CD14-positive monocyte (primary cell): ENCODE measurements at regions not wholly inside any gene's neighbourhood (a gene's known extent, or its start where the extent isn't known, plus 50 kb on each side); places are given as distances from the start of the nearest gene placed in this dataset.

Source experiments
- DNase-seq, 3 donors: peaks; one replicate each; pipeline ENCODE4 v3.0.0-alpha.2; 2011 to 2022
- H2AFZ ChIP-seq: 2 replicates; pipeline ENCODE4 v1.6.0; 2012; ENCODE audit warnings: mild to moderate bottlenecking, low read depth, low read length, inconsistent platforms; ENCODE audit not compliant: insufficient read depth, poor library complexity, severe bottlenecking
- H3K27ac ChIP-seq, 2 donors: 1 replicate in 1 of 2; 2 replicates in 1 of 2; pipeline ENCODE4 v1.5.1; 2012 to 2013; ENCODE audit warnings: low read length in 2 of 2, control low read depth in 1 of 2, inconsistent platforms in 1 of 2, low read depth in 1 of 2, mild to moderate bottlenecking in 1 of 2
- H3K27me3 ChIP-seq, 2 donors: one replicate each; pipeline versions ENCODE4 v1.6.0 to v1.6.1; 2011 to 2013; ENCODE audit warnings: low read length in 2 of 2; ENCODE audit not compliant: control insufficient read depth in 2 of 2, insufficient read depth in 2 of 2
- H3K36me3 ChIP-seq, 2 donors: replicated peaks in 1 of 2; 1 replicate in 1 of 2; 2 replicates in 1 of 2; pipeline versions ENCODE4 v1.5.1 to v1.6.1; 2012 to 2013; ENCODE audit warnings: low read length in 2 of 2, control low read depth in 1 of 2, inconsistent platforms in 1 of 2, mild to moderate bottlenecking in 1 of 2; ENCODE audit not compliant: insufficient read depth in 2 of 2, control insufficient read depth in 1 of 2
- H3K4me1 ChIP-seq, 2 donors: 1 replicate in 1 of 2; 2 replicates in 1 of 2; pipeline versions ENCODE4 v1.5.1 to v1.6.1; 2012 to 2013; ENCODE audit warnings: low read length in 2 of 2, control low read depth in 1 of 2, inconsistent platforms in 1 of 2, mild to moderate bottlenecking in 1 of 2, moderate library complexity in 1 of 2; ENCODE audit not compliant: insufficient read depth in 2 of 2, control insufficient read depth in 1 of 2
- H3K4me2 ChIP-seq: replicated peaks from 2 replicates; pipeline ENCODE3; 2012; ENCODE audit warnings: low read length, moderate library complexity, mild to moderate bottlenecking; ENCODE audit not compliant: poor library complexity, severe bottlenecking; ENCODE audit errors: extremely low read depth
- H3K4me3 ChIP-seq, 3 experiments: fragments of 200-600 bp in 1 of 3; sonication (generic) in 1 of 3; replicated peaks in 1 of 3; 1 replicate in 2 of 3; 2 replicates in 1 of 3; pipeline ENCODE4 v1.5.1; 2011 to 2013; ENCODE audit warnings: low read length in 3 of 3, mild to moderate bottlenecking in 3 of 3, control low read depth in 2 of 3, low read depth in 2 of 3, inconsistent platforms in 1 of 3, moderate library complexity in 1 of 3
- H3K79me2 ChIP-seq: 2 replicates; pipeline ENCODE4 v1.6.0; 2012; ENCODE audit warnings: mild to moderate bottlenecking, control low read depth, inconsistent platforms, low read length, moderate library complexity; ENCODE audit not compliant: insufficient read depth
- H3K9ac ChIP-seq: 2 replicates; pipeline ENCODE4 v1.6.0; 2017; ENCODE audit warnings: low read length, mild to moderate bottlenecking; ENCODE audit not compliant: insufficient read depth, poor library complexity, severe bottlenecking
- H3K9me3 ChIP-seq, 2 donors: replicated peaks in 1 of 2; 1 replicate in 1 of 2; 2 replicates in 1 of 2; pipeline versions ENCODE4 v1.5.1 to v1.6.1; 2012 to 2013; ENCODE audit warnings: low read length in 2 of 2, control low read depth in 1 of 2; ENCODE audit not compliant: control insufficient read depth in 1 of 2, insufficient read depth in 1 of 2
- H4K20me1 ChIP-seq: 2 replicates; pipeline ENCODE4 v1.6.0; 2012; ENCODE audit warnings: mild to moderate bottlenecking, low read length, control low read depth, moderate library complexity; ENCODE audit not compliant: insufficient read depth
- H3K27ac Mint-ChIP-seq, 7 donors: one replicate each; pipeline ENCODE4 v1.8.0; 2020; ENCODE audit warnings: mild to moderate bottlenecking in 7 of 7, mixed read lengths in 7 of 7, moderate library complexity in 6 of 7, inconsistent platforms in 2 of 7
- H3K27me3 Mint-ChIP-seq, 3 donors: one replicate each; pipeline ENCODE4 v1.8.0; 2021 to 2022; ENCODE audit warnings: low read depth in 3 of 3, mild to moderate bottlenecking in 3 of 3, mixed read lengths in 3 of 3, moderate library complexity in 3 of 3, inconsistent platforms in 1 of 3
- H3K36me3 Mint-ChIP-seq, 2 donors: one replicate each; pipeline ENCODE4 v1.8.0; 2020; ENCODE audit warnings: mixed read lengths in 2 of 2, inconsistent platforms in 1 of 2, mild to moderate bottlenecking in 1 of 2
- H3K4me1 Mint-ChIP-seq: one replicate; pipeline ENCODE4 v1.8.0; 2020; ENCODE audit warnings: mild to moderate bottlenecking, mixed read lengths
- H3K4me3 Mint-ChIP-seq, 2 donors: one replicate each; pipeline ENCODE4 v1.8.0; 2020; ENCODE audit warnings: mild to moderate bottlenecking in 2 of 2, mixed read lengths in 2 of 2, moderate library complexity in 1 of 2
- H3K9me3 Mint-ChIP-seq, 7 donors: one replicate each; pipeline ENCODE4 v1.8.0; 2020 to 2022; ENCODE audit warnings: mixed read lengths in 7 of 7, mild to moderate bottlenecking in 6 of 7, moderate library complexity in 6 of 7, inconsistent platforms in 2 of 7
- WGBS: methylation state at CpG from one replicate; pipeline ENCODE4 v1.1.5; 2013; ENCODE audit warnings: missing lambda C conversion rate; ENCODE audit not compliant: insufficient coverage; 5-methylcytosine and 5-hydroxymethylcytosine counted together
- intact Hi-C, 2 donors: fragments of 100-400 bp; cut with micrococcal nuclease; formaldehyde crosslinking; loops; one replicate each; pipeline versions ENCODE4 v1.15.0 to v1.15.1; 2023
- TF ChIP-seq, protein P1 (sequence below): fragments of 200-600 bp; IDR thresholded peaks from one replicate; pipeline ENCODE4 v1.8.0; 2022; ENCODE audit warnings: antibody characterized with exemption, mild to moderate bottlenecking

DNA sequence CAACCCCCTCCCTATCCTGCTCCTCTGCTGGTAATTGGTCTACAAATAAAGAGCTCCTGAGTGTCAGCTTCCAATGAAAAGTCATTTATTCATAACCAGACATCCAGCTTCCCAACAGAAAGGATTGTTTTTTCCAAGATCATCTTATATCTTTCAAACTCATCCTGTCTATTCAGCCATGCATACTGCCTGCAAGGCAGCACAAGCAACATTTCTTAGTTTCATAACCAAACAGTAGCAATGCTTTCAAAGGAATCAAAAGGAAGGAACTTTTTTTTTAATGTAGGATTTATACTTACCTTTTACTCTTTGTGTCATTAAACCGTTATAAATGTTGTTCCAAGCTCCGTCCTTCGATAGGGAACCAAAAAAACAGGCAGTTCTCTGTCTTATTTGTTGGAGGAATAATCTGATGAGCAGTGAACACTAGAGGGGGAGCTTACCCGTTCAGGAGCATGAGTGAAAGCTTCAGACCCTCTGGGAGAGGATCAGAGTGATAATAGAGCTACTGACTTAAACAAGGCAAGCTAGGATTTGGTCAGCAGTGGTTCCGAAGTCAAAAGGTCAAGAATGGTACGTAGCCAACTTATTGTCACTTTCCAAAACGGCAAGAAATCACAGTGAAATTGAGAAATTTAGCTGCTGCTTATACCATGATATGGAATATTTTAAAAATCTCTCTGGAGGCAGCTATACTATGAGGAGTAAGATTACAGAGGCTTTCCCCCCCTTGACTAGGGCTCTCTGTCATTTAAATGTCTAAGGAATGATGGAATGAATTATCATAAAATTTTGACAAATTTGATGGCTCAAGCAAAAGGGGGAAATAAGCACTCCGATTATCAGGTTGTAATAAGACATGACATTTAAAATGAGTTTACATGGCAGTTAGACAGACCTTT lies 892.9 kb downstream of the NR2F1-AS1 start:
- peaks cover 0 to 2% (median 0%) of the 10 kb centered on the region in 3 donors for H3K27me3 Mint-ChIP-seq
- no peaks in the 10 kb centered on the region for H3K4me1 Mint-ChIP-seq
- no peaks in the 10 kb centered on the region for H4K20me1 ChIP-seq
- WGBS = 0% methylated on average over 1 of the region's 8 CpGs
- no peak overlapping the region for H3K9ac ChIP-seq
- H3K4me3 ChIP-seq = no peak overlapping the region
- TF ChIP-seq, protein P1, sequence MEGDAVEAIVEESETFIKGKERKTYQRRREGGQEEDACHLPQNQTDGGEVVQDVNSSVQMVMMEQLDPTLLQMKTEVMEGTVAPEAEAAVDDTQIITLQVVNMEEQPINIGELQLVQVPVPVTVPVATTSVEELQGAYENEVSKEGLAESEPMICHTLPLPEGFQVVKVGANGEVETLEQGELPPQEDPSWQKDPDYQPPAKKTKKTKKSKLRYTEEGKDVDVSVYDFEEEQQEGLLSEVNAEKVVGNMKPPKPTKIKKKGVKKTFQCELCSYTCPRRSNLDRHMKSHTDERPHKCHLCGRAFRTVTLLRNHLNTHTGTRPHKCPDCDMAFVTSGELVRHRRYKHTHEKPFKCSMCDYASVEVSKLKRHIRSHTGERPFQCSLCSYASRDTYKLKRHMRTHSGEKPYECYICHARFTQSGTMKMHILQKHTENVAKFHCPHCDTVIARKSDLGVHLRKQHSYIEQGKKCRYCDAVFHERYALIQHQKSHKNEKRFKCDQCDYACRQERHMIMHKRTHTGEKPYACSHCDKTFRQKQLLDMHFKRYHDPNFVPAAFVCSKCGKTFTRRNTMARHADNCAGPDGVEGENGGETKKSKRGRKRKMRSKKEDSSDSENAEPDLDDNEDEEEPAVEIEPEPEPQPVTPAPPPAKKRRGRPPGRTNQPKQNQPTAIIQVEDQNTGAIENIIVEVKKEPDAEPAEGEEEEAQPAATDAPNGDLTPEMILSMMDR = no peak
- no peak overlapping the region for H2AFZ ChIP-seq
- no peak overlapping the region for H3K4me2 ChIP-seq
- peaks cover 4 to 10% of the 10 kb centered on the region in 2 donors for H3K9me3 ChIP-seq
- H3K27ac Mint-ChIP-seq = no peak overlapping the region
- DNase-seq = no peak
- no peaks in the 10 kb centered on the region for H3K27me3 ChIP-seq
- no peaks in the 10 kb centered on the region for H3K79me2 ChIP-seq
- no peaks in the 10 kb centered on the region for H3K4me1 ChIP-seq
- no peaks in the 10 kb centered on the region for H3K36me3 ChIP-seq
- intact Hi-C loops = no loop called here
- H3K27ac ChIP-seq = no peak overlapping the region
- H3K4me3 Mint-ChIP-seq = no peak overlapping the region
- H3K9me3 Mint-ChIP-seq = peaks cover 0 to 12% (median 2%) of the 10 kb centered on the region in 7 donors
- H3K36me3 Mint-ChIP-seq = no peaks in the 10 kb centered on the region

DNA sequence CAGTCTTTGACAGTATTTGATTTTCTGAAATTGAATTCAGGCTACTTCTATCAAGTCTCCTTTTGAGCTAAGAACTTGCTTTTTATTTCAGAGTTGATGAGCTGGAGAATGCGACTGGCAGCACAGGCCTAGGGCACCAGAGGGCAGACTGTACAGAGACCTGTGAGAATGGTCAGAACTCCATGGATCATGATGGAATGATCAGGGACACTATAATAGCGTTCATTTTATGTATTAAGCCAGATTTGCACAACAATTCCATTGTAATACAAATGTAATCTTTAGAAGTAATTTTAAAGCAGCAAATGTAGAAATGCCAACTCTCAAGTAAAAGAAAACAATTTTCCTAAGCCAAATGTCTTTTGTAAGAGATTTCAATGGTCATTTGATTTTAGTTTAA lies 902.4 kb downstream of the NR2F1-AS1 start:
- intact Hi-C loops = no loop called here

More for the DNA sequence above, 902.4 kb downstream of the NR2F1-AS1 start:
- no peaks in the 10 kb centered on the region for H3K36me3 Mint-ChIP-seq
- H3K27ac ChIP-seq = no peak overlapping the region
- no peaks in the 10 kb centered on the region for H3K4me1 ChIP-seq
- no peak overlapping the region for H3K4me2 ChIP-seq
- peaks cover 0 to 4% (median 2%) of the 10 kb centered on the region in 7 donors for H3K9me3 Mint-ChIP-seq
- no peaks in the 10 kb centered on the region for H3K27me3 ChIP-seq
- H3K36me3 ChIP-seq = no peaks in the 10 kb centered on the region
- H3K4me3 ChIP-seq = no peak overlapping the region
- H3K4me1 Mint-ChIP-seq = no peaks in the 10 kb centered on the region
- no peak overlapping the region for H3K27ac Mint-ChIP-seq
- H3K79me2 ChIP-seq = no peaks in the 10 kb centered on the region
- no peak overlapping the region for H3K9ac ChIP-seq
- H3K4me3 Mint-ChIP-seq = no peak overlapping the region
- no peak overlapping the region for H2AFZ ChIP-seq
- TF ChIP-seq, protein P1 = no peak
- no peaks in the 10 kb centered on the region for H3K27me3 Mint-ChIP-seq
- H4K20me1 ChIP-seq = no peaks in the 10 kb centered on the region
- no peaks in the 10 kb centered on the region for H3K9me3 ChIP-seq
- 71% methylated on average over 1 of the region's 2 CpGs for WGBS
- DNase-seq = no peak
